IMR-90 (cell line): ENCODE measurements at regions not wholly inside any gene's neighbourhood (a gene's known extent, or its start where the extent isn't known, plus 50 kb on each side); places are given as distances from the start of the nearest gene placed in this dataset.

Experiments used
- BHLHE40 ChIP-seq: fragments of 150-350 bp; IDR thresholded peaks from 2 replicates; pipeline ENCODE4 v1.6.1; 2016; ENCODE audit warnings: mild to moderate bottlenecking, low read depth, low read length
- FOS ChIP-seq: fragments of 150-350 bp; IDR thresholded peaks from 2 replicates; pipeline ENCODE4 v1.6.1; 2016; ENCODE audit warnings: low read depth, low read length
- POLR2A ChIP-seq: IDR thresholded peaks from 2 replicates; pipeline ENCODE4 v1.6.1; 2012; ENCODE audit warnings: mild to moderate bottlenecking, low read depth, low read length
- RAD21 ChIP-seq: IDR thresholded peaks from 2 replicates; pipeline ENCODE4 v1.6.1; 2012; ENCODE audit warnings: low read length, improper control_type of control experiment
- RFX5 ChIP-seq: IDR thresholded peaks from 2 replicates; pipeline ENCODE4 v1.8.0; 2012; ENCODE audit warnings: low read depth, mild to moderate bottlenecking, low read length, moderate library complexity
- TF ChIP-seq, protein P1 (sequence below): conservative IDR thresholded peaks from 2 replicates; pipeline ENCODE4 v1.5.1; 2012; ENCODE audit warnings: mild to moderate bottlenecking, low read depth, low read length, improper control_type of control experiment

DNA sequence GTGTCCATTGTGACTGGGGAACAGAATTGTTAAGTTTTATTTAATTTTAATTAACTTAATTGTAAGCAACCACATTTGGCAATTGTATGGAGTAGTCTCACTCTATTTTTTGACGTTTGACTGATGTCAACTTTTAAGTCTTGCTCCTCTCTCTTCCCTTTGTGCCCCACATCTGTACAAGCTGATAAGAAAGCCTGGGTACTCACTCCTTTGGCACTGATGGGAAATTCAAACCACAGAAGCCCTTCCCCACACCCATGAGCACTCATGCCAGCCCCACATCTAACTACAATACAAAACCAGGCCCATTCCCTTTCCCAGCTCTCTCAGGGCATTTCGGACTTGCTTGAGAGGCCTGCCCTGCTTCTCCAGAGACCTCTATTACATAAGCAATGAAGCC is 451.5 kb upstream of the KIF2A start:
- TF ChIP-seq, protein P1, sequence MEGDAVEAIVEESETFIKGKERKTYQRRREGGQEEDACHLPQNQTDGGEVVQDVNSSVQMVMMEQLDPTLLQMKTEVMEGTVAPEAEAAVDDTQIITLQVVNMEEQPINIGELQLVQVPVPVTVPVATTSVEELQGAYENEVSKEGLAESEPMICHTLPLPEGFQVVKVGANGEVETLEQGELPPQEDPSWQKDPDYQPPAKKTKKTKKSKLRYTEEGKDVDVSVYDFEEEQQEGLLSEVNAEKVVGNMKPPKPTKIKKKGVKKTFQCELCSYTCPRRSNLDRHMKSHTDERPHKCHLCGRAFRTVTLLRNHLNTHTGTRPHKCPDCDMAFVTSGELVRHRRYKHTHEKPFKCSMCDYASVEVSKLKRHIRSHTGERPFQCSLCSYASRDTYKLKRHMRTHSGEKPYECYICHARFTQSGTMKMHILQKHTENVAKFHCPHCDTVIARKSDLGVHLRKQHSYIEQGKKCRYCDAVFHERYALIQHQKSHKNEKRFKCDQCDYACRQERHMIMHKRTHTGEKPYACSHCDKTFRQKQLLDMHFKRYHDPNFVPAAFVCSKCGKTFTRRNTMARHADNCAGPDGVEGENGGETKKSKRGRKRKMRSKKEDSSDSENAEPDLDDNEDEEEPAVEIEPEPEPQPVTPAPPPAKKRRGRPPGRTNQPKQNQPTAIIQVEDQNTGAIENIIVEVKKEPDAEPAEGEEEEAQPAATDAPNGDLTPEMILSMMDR, result no peak
- TF ChIP-seq RAD21 (no peak), POLR2A (no peak), FOS (no peak), BHLHE40 (no peak), RFX5 (no peak)
